ENCODE measurements at regions not wholly inside any gene's neighbourhood (a gene's known extent, or its start where the extent isn't known, plus 50 kb on each side); places are given as distances from the start of the nearest gene placed in this dataset.

DNA sequence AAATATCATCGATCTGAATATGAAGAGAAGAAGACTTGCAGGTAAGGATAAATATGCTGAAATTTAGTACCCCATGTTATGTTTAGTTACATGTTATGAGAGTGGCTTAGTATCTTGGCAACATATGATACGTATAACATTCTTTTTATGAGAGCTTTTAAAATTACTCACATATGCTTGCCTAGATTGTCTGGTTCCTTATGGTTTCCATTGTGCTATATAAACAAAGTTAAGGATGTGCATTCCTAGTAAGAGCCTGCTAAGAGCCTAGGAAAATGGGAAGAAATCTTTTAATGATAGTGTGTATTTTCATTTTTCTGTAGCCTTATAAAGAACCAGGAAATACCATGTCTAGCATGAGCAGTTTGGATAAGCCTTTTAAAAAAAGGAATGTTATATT lies 112.0 kb upstream of the KCNN2 start:
- DNase-seq (ENCODE audit: low read depth), result peak; percentile 42
- TF ChIP-seq, protein P1, sequence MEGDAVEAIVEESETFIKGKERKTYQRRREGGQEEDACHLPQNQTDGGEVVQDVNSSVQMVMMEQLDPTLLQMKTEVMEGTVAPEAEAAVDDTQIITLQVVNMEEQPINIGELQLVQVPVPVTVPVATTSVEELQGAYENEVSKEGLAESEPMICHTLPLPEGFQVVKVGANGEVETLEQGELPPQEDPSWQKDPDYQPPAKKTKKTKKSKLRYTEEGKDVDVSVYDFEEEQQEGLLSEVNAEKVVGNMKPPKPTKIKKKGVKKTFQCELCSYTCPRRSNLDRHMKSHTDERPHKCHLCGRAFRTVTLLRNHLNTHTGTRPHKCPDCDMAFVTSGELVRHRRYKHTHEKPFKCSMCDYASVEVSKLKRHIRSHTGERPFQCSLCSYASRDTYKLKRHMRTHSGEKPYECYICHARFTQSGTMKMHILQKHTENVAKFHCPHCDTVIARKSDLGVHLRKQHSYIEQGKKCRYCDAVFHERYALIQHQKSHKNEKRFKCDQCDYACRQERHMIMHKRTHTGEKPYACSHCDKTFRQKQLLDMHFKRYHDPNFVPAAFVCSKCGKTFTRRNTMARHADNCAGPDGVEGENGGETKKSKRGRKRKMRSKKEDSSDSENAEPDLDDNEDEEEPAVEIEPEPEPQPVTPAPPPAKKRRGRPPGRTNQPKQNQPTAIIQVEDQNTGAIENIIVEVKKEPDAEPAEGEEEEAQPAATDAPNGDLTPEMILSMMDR (IDR thresholded peaks at IDR 0.05; ENCODE audit: control insufficient read depth, extremely low read depth, insufficient read depth), result no peak
- no peak overlapping the region for H3K4me3 ChIP-seq (ENCODE audit: low read depth, low read length)

GRCh38 chr5:114250536-114250935 lies 111.3 kb upstream of the KCNN2 start:
- H3K4me3 ChIP-seq (ENCODE audit: low read depth, low read length), result no peak overlapping the region
- no peak for DNase-seq (ENCODE audit: low read depth)
- TF ChIP-seq, protein P1 (IDR thresholded peaks at IDR 0.05; ENCODE audit: control insufficient read depth, extremely low read depth, insufficient read depth), result no peak

GRCh38 chr5:114252226-114252625 lies 109.6 kb upstream of the KCNN2 start:
- DNase-seq (ENCODE audit: low read depth), result no peak
- no peak overlapping the region for H3K4me3 ChIP-seq (ENCODE audit: low read depth, low read length)
- TF ChIP-seq, protein P1 (IDR thresholded peaks at IDR 0.05; ENCODE audit: control insufficient read depth, extremely low read depth, insufficient read depth), result no peak

- no peak for DNase-seq (ENCODE audit: low read depth)
- TF ChIP-seq, protein P1 (IDR thresholded peaks at IDR 0.05; ENCODE audit: control insufficient read depth, extremely low read depth, insufficient read depth), result no peak
- H3K4me3 ChIP-seq (ENCODE audit: low read depth, low read length), result no peak overlapping the region
These were observed 106.6 kb upstream of the KCNN2 start for GRCh38 chr5:114255260-114255659.

DNA sequence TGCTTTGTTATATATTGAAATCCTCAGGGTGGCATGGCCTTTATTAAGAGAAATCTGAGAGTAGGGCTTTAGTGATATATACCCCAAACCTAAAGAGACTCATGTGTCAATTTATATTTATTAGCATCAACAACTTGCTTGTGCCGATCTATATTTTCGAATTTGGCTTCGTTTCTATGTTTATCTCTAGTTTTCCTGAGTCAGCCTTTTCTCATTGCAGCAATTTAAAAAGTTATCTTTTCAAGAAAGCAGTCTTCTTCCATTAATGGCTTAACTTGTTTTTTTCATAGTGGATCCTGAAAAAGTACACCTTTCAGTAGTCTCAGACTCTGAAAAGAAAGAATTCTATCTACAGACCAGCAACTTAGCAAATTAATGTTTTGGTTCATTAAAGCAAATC lies 99.9 kb upstream of the KCNN2 start:
- no peak for DNase-seq (ENCODE audit: low read depth)
- TF ChIP-seq, protein P1 (IDR thresholded peaks at IDR 0.05; ENCODE audit: control insufficient read depth, extremely low read depth, insufficient read depth), result no peak
- no peak overlapping the region for H3K4me3 ChIP-seq (ENCODE audit: low read depth, low read length)

DNA sequence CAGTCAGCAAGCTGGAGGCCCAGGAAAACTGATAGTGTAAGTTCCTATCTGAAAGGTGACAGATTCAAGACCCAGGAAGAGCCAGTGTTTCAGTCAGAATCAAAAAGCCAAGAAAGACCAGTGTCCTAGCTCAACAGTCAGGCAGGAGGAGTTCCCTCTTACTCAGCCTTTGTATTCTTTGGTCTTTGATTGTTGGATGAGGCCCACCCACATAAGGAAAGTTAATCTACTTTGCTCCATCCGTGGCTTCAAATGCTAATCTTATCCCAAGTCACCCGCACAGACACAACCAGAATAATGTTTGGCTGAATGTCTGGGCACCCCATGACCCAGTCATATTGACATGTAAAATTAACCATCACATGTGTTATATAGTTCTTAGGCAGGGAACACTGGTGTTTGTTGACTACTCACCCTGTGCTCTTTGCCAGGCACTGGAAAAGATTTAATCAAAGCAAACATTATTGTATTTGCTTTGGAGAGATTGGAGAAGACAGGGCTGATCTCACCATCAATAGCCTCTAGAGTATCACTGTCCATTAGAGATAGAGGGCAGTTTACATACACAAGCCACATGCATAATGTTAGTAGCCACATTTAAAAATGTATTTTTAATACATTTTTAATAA lies 96.3 kb upstream of the KCNN2 start:
- TF ChIP-seq, protein P1 (IDR thresholded peaks at IDR 0.05; ENCODE audit: control insufficient read depth, extremely low read depth, insufficient read depth), result 0 out of 2 replicates have a peak, but pooled peaks have one; percentile 3

GRCh38 chr5:114266374-114266773 lies 95.5 kb upstream of the KCNN2 start:
- TF ChIP-seq, protein P1 (IDR thresholded peaks at IDR 0.05; ENCODE audit: control insufficient read depth, extremely low read depth, insufficient read depth), result no peak
- no peak for DNase-seq (ENCODE audit: low read depth)
- H3K4me3 ChIP-seq (ENCODE audit: low read depth, low read length), result no peak overlapping the region

More for the DNA sequence above, 96.3 kb upstream of the KCNN2 start:
- DNase-seq (ENCODE audit: low read depth), result peak; percentile 96
- no peak overlapping the region for H3K4me3 ChIP-seq (ENCODE audit: low read depth, low read length)

Data from LNCaP clone FGC (cell line).